Mesendoderm (in vitro differentiated cells): ENCODE measurements at regions not wholly inside any gene's neighbourhood (a gene's known extent, or its start where the extent isn't known, plus 50 kb on each side); places are given as distances from the start of the nearest gene placed in this dataset.

ENCODE experiments used
- DNase-seq: peaks from one replicate; pipeline ENCODE4 v3.0.0; 2013
- H2AK5ac ChIP-seq: 2 replicates; pipeline ENCODE4 v1.6.1; 2013; ENCODE audit warnings: low read length, inconsistent platforms
- H2BK120ac ChIP-seq: 2 replicates; pipeline ENCODE4 v1.6.1; 2013; ENCODE audit warnings: low read depth, mild to moderate bottlenecking, low read length, moderate library complexity, mixed read lengths
- H2BK15ac ChIP-seq: replicated peaks from 2 replicates; pipeline ENCODE4 v1.6.1; 2013; ENCODE audit warnings: low read depth, mild to moderate bottlenecking, moderate library complexity
- H2BK5ac ChIP-seq: 2 replicates; pipeline ENCODE4 v1.6.1; 2013; ENCODE audit warnings: low read length, inconsistent platforms
- H3K18ac ChIP-seq: 2 replicates; pipeline ENCODE4 v1.6.1; 2013; ENCODE audit warnings: mild to moderate bottlenecking, low read length, mixed read lengths
- H3K23ac ChIP-seq: one replicate; pipeline ENCODE4 v1.6.1; 2013; ENCODE audit warnings: low read length
- H3K27ac ChIP-seq: 2 replicates; pipeline ENCODE4 v1.5.1; 2013; ENCODE audit warnings: low read depth, mild to moderate bottlenecking, inconsistent platforms, low read length, moderate library complexity
- H3K27me3 ChIP-seq: 2 replicates; pipeline ENCODE4 v1.6.1; 2013; ENCODE audit warnings: low read length, control low read depth, mild to moderate bottlenecking, inconsistent platforms; ENCODE audit not compliant: insufficient read depth, poor library complexity
- H3K36me3 ChIP-seq: 2 replicates; pipeline ENCODE4 v1.6.1; 2013; ENCODE audit warnings: low read length, inconsistent platforms; ENCODE audit not compliant: control insufficient read depth, insufficient read depth
- H3K4ac ChIP-seq: one replicate; pipeline ENCODE4 v1.6.1; 2013; ENCODE audit warnings: low read depth, mild to moderate bottlenecking, low read length, moderate library complexity
- H3K4me1 ChIP-seq: 2 replicates; pipeline ENCODE4 v1.6.1; 2013; ENCODE audit warnings: low read depth, low read length, inconsistent platforms; ENCODE audit not compliant: control insufficient read depth
- H3K4me2 ChIP-seq: 2 replicates; pipeline ENCODE4 v1.6.1; 2013; ENCODE audit warnings: low read length
- H3K4me3 ChIP-seq: 2 replicates; pipeline ENCODE4 v1.5.1; 2013; ENCODE audit warnings: mild to moderate bottlenecking, low read length
- H3K56ac ChIP-seq: one replicate; pipeline ENCODE4 v1.6.1; 2013; ENCODE audit warnings: low read length
- H3K79me1 ChIP-seq: 2 replicates; pipeline ENCODE4 v1.6.1; 2013; ENCODE audit warnings: low read length, inconsistent platforms
- H3K79me2 ChIP-seq: 2 replicates; pipeline ENCODE4 v1.6.1; 2013; ENCODE audit warnings: mild to moderate bottlenecking, low read length; ENCODE audit not compliant: control insufficient read depth, insufficient read depth
- H3K9ac ChIP-seq: 2 replicates; pipeline ENCODE4 v1.6.1; 2013; ENCODE audit warnings: low read length, inconsistent platforms
- H4K5ac ChIP-seq: one replicate; pipeline ENCODE4 v1.6.1; 2013; ENCODE audit warnings: low read length
- H4K8ac ChIP-seq: one replicate; pipeline ENCODE4 v1.6.1; 2013; ENCODE audit warnings: low read depth, mild to moderate bottlenecking, control low read depth, low read length, moderate library complexity
- WGBS: extraction: QIAGEN DNeasy Blood & Tissue Kit; methylation state at CpG from one replicate; pipeline ENCODE4 v1.1.7; 2013; ENCODE audit warnings: low lambda C conversion rate, missing lambda C conversion rate; ENCODE audit not compliant: insufficient coverage; ENCODE audit errors: extremely low coverage; 5-methylcytosine and 5-hydroxymethylcytosine counted together

GRCh38 chr13:111872475-111873150 is 194.3 kb upstream of the SOX1 start:
- Histone ChIP-seq H2BK5ac (no peak overlapping the region), H3K4me3 (no peak overlapping the region), H2BK120ac (no peak overlapping the region), H3K27ac (no peak overlapping the region), H3K4me2 (no peak overlapping the region), H3K79me1 (no peaks in the 10 kb centered on the region), H2BK15ac (no peak overlapping the region), H3K4me1 (no peaks in the 10 kb centered on the region), H2AK5ac (no peak overlapping the region), H3K27me3 (no peaks in the 10 kb centered on the region), H4K5ac (no peak overlapping the region), H4K8ac (no peak overlapping the region), H3K79me2 (no peaks in the 10 kb centered on the region), H3K23ac (no peak overlapping the region), H3K56ac (no peak overlapping the region), H3K36me3 (no peaks in the 10 kb centered on the region), H3K18ac (no peak overlapping the region), H3K4ac (no peak overlapping the region), H3K9ac (no peak overlapping the region)
- DNase-seq = no peak
- whole genome bisulfite sequencing = no CpG with 5 or more reads among the region's 12 CpGs

- Histone ChIP-seq H4K5ac (no peak overlapping the region), H3K23ac (no peak overlapping the region), H3K27ac (no peak overlapping the region), H2BK5ac (no peak overlapping the region), H2AK5ac (no peak overlapping the region), H3K4me2 (no peak overlapping the region), H3K4me1 (no peaks in the 10 kb centered on the region), H3K4ac (no peak overlapping the region), H3K18ac (no peak overlapping the region), H3K36me3 (no peaks in the 10 kb centered on the region), H3K27me3 (no peaks in the 10 kb centered on the region), H3K79me1 (no peaks in the 10 kb centered on the region), H3K56ac (no peak overlapping the region), H3K9ac (no peak overlapping the region), H2BK120ac (no peak overlapping the region), H3K79me2 (no peaks in the 10 kb centered on the region), H2BK15ac (no peak overlapping the region), H3K4me3 (no peak overlapping the region), H4K8ac (no peak overlapping the region)
- DNase-seq = no peak
- no CpG with 5 or more reads among the region's 8 CpGs for WGBS
Measured at GRCh38 chr13:111873676-111874178, 193.2 kb upstream of the SOX1 start.

- Histone ChIP-seq H3K56ac (no peak overlapping the region), H3K4me2 (no peak overlapping the region), H2AK5ac (no peak overlapping the region), H4K8ac (no peak overlapping the region), H3K79me2 (no peaks in the 10 kb centered on the region), H2BK5ac (no peak overlapping the region), H4K5ac (no peak overlapping the region), H3K27ac (no peak overlapping the region), H3K23ac (no peak overlapping the region), H3K4me3 (no peak overlapping the region), H3K18ac (no peak overlapping the region), H3K27me3 (no peaks in the 10 kb centered on the region), H3K4me1 (no peaks in the 10 kb centered on the region), H2BK15ac (no peak overlapping the region), H3K36me3 (no peaks in the 10 kb centered on the region), H3K9ac (no peak overlapping the region), H2BK120ac (no peak overlapping the region), H3K79me1 (no peaks in the 10 kb centered on the region), H3K4ac (no peak overlapping the region)
- no CpG with 5 or more reads among the region's 13 CpGs for WGBS
- DNase-seq = no peak
Measured at GRCh38 chr13:111874981-111875380, 192.0 kb upstream of the SOX1 start.

GRCh38 chr13:111875915-111876314 is 191.0 kb upstream of the SOX1 start:
- no peak overlapping the region for H3K4me2 ChIP-seq
- H3K56ac ChIP-seq = no peak overlapping the region
- no peak overlapping the region for H4K5ac ChIP-seq
- no peak overlapping the region for H2BK120ac ChIP-seq
- no peak overlapping the region for H3K4me3 ChIP-seq
- H2AK5ac ChIP-seq = no peak overlapping the region
- DNase-seq = no peak
- no peak overlapping the region for H3K27ac ChIP-seq
- no peak overlapping the region for H3K18ac ChIP-seq
- no peak overlapping the region for H4K8ac ChIP-seq
- WGBS = no CpG with 5 or more reads among the region's 7 CpGs
- H2BK5ac ChIP-seq = no peak overlapping the region
- no peak overlapping the region for H3K9ac ChIP-seq
- no peaks in the 10 kb centered on the region for H3K27me3 ChIP-seq
- no peaks in the 10 kb centered on the region for H3K4me1 ChIP-seq
- H3K4ac ChIP-seq = no peak overlapping the region
- H2BK15ac ChIP-seq = no peak overlapping the region
- H3K79me2 ChIP-seq = no peaks in the 10 kb centered on the region
- H3K23ac ChIP-seq = no peak overlapping the region
- no peaks in the 10 kb centered on the region for H3K79me1 ChIP-seq
- no peaks in the 10 kb centered on the region for H3K36me3 ChIP-seq

- Histone ChIP-seq H2AK5ac (no peak overlapping the region), H4K5ac (no peak overlapping the region), H3K9ac (no peak overlapping the region), H3K79me2 (no peaks in the 10 kb centered on the region), H2BK5ac (no peak overlapping the region), H2BK120ac (no peak overlapping the region), H3K27ac (no peak overlapping the region), H3K36me3 (no peaks in the 10 kb centered on the region), H3K4ac (no peak overlapping the region), H3K4me3 (no peak overlapping the region), H3K27me3 (no peaks in the 10 kb centered on the region), H3K18ac (no peak overlapping the region), H2BK15ac (no peak overlapping the region), H3K4me1 (no peaks in the 10 kb centered on the region), H3K79me1 (no peaks in the 10 kb centered on the region), H4K8ac (no peak overlapping the region), H3K23ac (no peak overlapping the region), H3K4me2 (no peak overlapping the region), H3K56ac (no peak overlapping the region)
- WGBS = no CpG with 5 or more reads among the region's 4 CpGs
- DNase-seq = no peak
Measured at GRCh38 chr13:111876506-111876905, 190.4 kb upstream of the SOX1 start.

GRCh38 chr13:111877906-111878305 is 189.0 kb upstream of the SOX1 start:
- Histone ChIP-seq H3K23ac (no peak overlapping the region), H3K18ac (no peak overlapping the region), H3K4me1 (no peaks in the 10 kb centered on the region), H3K9ac (no peak overlapping the region), H3K27ac (no peak overlapping the region), H3K4ac (no peak overlapping the region), H2BK15ac (no peak overlapping the region), H2AK5ac (no peak overlapping the region), H3K79me2 (no peaks in the 10 kb centered on the region), H3K79me1 (no peaks in the 10 kb centered on the region), H4K5ac (no peak overlapping the region), H2BK5ac (no peak overlapping the region), H3K56ac (no peak overlapping the region), H2BK120ac (no peak overlapping the region), H3K27me3 (no peaks in the 10 kb centered on the region), H3K4me3 (no peak overlapping the region), H4K8ac (no peak overlapping the region), H3K4me2 (no peak overlapping the region), H3K36me3 (no peaks in the 10 kb centered on the region)
- WGBS = no CpG with 5 or more reads among the region's 12 CpGs
- no peak for DNase-seq
